NB4 (cell line): ENCODE measurements at regions not wholly inside any gene's neighbourhood (a gene's known extent, or its start where the extent isn't known, plus 50 kb on each side); places are given as distances from the start of the nearest gene placed in this dataset.
"Not testable (repeated sequence)": the region's sequence is repeated elsewhere in the genome, so short reads cannot be mapped to it uniquely, and the experiment has no call there.

ENCODE experiments used
- DNase-seq: peaks from one replicate; pipeline ENCODE4 v3.0.0; 2010; ENCODE audit warnings: low read depth
- H3K4me3 ChIP-seq: one replicate; pipeline ENCODE4 v1.5.1; 2011; ENCODE audit warnings: mild to moderate bottlenecking, low read depth, low read length, moderate library complexity
- MYC ChIP-seq: IDR thresholded peaks from 2 replicates; pipeline ENCODE4 v1.6.1; 2011; ENCODE audit warnings: low read depth, low read length
- POLR2A ChIP-seq: IDR thresholded peaks from 2 replicates; pipeline ENCODE4 v1.6.1; 2011; ENCODE audit warnings: mild to moderate bottlenecking; ENCODE audit not compliant: insufficient read length; ENCODE audit errors: extremely low read depth
- TF ChIP-seq, protein P1 (sequence below): IDR thresholded peaks from one replicate; pipeline ENCODE4 v1.5.1; 2012; ENCODE audit warnings: low read depth, low read length
- TF ChIP-seq, protein P2 (sequence below): IDR thresholded peaks from 2 replicates; pipeline ENCODE4 v1.6.1; 2011; ENCODE audit warnings: low read depth, low read length

DNA sequence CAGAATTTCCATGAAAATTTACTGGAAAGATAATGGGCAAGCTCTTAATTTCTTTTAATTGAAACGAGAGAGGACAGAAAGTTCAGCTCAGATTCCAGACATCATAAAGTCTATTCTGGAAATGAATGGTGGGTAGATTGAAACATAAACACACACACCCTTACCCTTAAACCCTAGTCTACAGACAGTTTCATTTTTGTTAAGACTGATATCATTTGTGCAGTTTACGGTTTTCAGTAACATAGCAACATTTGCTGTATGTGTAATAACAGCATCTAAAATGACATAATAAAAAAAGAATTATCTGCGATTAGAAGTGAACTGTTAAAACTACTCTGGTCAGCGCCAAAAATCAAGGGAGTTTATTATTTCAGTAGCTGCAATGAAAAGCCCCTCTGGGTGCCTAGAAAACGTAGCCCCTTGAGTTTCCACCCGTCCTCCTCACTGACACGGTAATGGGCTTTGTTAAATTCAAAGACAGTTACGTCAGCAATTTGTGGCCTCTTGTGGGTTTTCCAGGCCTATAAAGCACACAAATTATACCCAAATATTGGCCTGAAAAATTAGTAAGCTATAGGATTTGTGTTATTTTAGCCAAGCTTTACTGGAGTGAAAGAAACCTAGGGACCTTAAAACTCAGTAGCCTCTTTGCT is 520.6 kb upstream of the SOX9 start:
- H3K4me3 ChIP-seq = no peak overlapping the region
- TF ChIP-seq, protein P1, sequence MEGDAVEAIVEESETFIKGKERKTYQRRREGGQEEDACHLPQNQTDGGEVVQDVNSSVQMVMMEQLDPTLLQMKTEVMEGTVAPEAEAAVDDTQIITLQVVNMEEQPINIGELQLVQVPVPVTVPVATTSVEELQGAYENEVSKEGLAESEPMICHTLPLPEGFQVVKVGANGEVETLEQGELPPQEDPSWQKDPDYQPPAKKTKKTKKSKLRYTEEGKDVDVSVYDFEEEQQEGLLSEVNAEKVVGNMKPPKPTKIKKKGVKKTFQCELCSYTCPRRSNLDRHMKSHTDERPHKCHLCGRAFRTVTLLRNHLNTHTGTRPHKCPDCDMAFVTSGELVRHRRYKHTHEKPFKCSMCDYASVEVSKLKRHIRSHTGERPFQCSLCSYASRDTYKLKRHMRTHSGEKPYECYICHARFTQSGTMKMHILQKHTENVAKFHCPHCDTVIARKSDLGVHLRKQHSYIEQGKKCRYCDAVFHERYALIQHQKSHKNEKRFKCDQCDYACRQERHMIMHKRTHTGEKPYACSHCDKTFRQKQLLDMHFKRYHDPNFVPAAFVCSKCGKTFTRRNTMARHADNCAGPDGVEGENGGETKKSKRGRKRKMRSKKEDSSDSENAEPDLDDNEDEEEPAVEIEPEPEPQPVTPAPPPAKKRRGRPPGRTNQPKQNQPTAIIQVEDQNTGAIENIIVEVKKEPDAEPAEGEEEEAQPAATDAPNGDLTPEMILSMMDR = no peak
- DNase-seq = no peak

DNA sequence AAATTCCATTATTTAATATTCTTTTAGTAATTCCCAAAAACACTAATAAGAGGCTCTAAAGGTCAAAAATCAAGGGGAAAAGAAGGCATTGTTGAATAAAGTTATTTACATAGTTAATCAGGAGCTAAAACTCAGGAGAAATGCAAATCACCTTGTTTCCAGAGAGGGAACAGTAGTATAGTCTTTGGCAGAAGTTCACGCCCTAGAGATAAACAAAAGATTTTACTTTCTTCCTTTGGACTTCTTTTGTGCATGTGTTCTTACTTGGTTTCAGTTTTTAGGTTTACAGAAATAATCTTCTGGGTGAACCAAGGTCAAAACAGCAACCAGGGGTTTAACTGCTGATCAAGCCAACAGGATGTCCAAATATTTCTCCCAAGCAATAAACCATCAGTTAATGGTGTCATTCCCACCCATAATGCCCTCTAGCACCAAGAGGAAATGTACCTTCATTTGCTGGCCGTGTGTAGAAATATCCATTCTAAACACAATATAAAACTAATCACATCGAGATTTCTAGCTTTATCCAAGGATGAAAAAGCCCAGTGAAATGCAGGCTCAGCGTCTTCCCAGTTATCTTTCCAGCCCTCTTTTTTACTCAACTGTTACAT is 518.8 kb upstream of the SOX9 start:
- DNase-seq = no peak
- no peak overlapping the region for H3K4me3 ChIP-seq
- TF ChIP-seq MYC = no peak
- TF ChIP-seq, protein P1 = no peak
- no peak for TF ChIP-seq POLR2A
- TF ChIP-seq, protein P2, sequence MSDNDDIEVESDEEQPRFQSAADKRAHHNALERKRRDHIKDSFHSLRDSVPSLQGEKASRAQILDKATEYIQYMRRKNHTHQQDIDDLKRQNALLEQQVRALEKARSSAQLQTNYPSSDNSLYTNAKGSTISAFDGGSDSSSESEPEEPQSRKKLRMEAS = no peak

GRCh38 chr17:71613996-71614395 is 506.8 kb upstream of the SOX9 start:
- DNase-seq = no peak

DNA sequence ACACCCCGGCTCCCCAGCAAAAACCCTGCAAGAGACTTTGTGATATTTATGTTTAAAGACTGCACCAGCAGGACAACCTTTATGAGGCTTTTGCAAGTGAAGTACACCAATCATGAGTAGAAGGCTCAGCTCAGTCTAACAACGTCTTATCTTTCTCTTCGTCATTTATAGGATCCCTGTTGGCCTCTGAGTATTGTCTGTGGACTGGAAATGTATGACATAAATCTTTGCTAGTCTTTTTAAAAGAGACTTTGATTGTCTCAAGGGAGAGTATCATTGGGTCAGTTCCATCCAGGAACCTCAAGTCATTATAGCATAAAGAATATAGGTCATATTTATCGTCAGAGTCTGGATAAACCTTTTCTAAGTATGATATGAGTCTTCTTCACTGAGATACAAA is 505.0 kb upstream of the SOX9 start:
- TF ChIP-seq, protein P1 = no peak
- TF ChIP-seq, protein P2 = no peak
- no peak for TF ChIP-seq MYC
- TF ChIP-seq POLR2A = no peak
- no peak for DNase-seq
- no peak overlapping the region for H3K4me3 ChIP-seq

More at GRCh38 chr17:71613996-71614395, 506.8 kb upstream of the SOX9 start:
- TF ChIP-seq MYC (no peak), POLR2A (no peak)
- TF ChIP-seq, protein P2 = no peak
- TF ChIP-seq, protein P1 = no peak
- H3K4me3 ChIP-seq = no peak overlapping the region

DNA sequence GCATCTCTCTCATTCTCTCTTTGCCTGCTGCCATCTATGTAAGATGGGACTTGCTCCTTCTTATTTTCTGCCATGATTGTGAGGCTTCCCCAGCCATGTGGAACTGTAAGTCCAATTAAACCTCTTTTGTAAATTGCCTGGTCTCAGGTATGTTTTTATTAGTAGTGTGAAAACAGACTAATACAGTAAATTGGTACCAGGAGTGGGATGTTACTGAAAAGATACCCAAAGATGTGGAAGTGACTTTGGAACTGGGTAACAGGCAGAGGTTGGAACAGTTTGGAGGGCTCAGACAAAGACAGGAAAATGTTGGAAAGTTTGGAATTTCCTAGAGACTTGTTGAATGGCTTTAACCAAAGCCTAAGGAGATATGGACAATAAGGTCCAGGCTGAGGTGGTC is 503.1 kb upstream of the SOX9 start:
- not testable (repeated sequence) for H3K4me3 ChIP-seq, DNase-seq

GRCh38 chr17:71625330-71625729 is 495.5 kb upstream of the SOX9 start:
- no peak for DNase-seq

More at GRCh38 chr17:71625330-71625729, 495.5 kb upstream of the SOX9 start:
- TF ChIP-seq MYC (no peak), POLR2A (no peak)
- TF ChIP-seq, protein P1 = no peak
- TF ChIP-seq, protein P2 = no peak
- no peak overlapping the region for H3K4me3 ChIP-seq
